ENCODE measurements at regions not wholly inside any gene's neighbourhood (a gene's known extent, or its start where the extent isn't known, plus 50 kb on each side); places are given as distances from the start of the nearest gene placed in this dataset.
A peak's percentile ranks its signal among the peaks of the same experiment; 100 is the strongest.

DNA sequence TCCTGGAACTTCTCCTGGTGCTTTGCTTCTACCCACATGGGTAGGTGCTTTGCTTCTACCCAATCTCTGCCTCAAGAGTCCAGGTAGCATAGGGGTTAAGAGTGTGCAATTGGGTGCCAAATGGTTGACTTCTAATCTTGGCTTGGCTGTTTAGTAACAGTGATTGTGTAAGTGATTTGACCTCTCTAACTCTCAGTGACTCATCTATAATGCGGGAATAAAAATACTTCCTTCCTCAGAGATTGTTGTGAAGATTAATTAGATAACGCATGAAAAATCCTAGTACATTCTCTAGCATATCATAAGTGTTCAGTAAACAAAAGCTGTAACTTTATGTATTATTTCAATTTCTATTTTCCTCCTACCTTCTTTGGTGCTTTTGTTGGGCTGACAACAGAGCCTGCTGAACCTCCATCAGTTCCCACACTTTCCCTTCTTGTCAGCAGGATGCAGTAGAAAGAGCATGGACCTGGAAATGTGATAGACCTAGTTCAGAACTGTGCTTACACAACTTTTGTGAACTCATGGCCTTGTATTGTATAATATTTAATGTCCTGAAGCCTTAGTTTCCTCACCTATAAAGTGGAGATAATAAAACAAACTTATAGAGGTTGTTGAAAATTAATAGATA is 72.9 kb upstream of the SMIM36 start:
- DNase-seq (ENCODE audit: low read depth in 2 of 2): no peak

DNA sequence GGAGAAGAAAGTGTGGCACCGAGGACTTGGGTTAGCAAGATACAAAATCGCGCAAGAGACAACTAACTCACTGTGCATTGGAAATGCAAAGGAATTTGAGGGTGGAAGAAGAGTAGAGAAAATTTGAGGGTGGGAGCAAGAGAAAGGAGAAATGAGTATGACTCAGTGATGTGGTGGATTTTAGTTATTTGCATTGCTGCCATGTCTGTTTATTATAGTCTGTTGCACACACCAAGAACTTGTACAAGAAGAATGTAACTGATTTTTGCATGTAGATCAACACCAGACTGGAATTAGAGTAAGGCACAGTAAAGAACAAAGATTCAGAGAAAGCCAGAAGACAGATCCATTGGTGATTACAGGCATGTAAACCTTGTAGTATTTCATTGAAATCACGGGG is 71.6 kb upstream of the SMIM36 start:
- no peak for DNase-seq (ENCODE audit: low read depth in 2 of 2)

- DNase-seq (ENCODE audit: low read depth in 2 of 2): no peak
Measured at GRCh38 chr17:55580596-55581133, 69.4 kb upstream of the SMIM36 start.

- peak in 1 of 2 donors; percentile 3 for DNase-seq (ENCODE audit: low read depth in 2 of 2)
Measured at GRCh38 chr17:55577687-55578086, 66.4 kb upstream of the SMIM36 start.

GRCh38 chr17:55576996-55577586 is 65.8 kb upstream of the SMIM36 start:
- DNase-seq (ENCODE audit: low read depth in 2 of 2): peak; percentile 4 to 5

- DNase-seq (ENCODE audit: low read depth in 2 of 2): no peak
Measured at GRCh38 chr17:55576237-55576995, 65.2 kb upstream of the SMIM36 start.

DNA sequence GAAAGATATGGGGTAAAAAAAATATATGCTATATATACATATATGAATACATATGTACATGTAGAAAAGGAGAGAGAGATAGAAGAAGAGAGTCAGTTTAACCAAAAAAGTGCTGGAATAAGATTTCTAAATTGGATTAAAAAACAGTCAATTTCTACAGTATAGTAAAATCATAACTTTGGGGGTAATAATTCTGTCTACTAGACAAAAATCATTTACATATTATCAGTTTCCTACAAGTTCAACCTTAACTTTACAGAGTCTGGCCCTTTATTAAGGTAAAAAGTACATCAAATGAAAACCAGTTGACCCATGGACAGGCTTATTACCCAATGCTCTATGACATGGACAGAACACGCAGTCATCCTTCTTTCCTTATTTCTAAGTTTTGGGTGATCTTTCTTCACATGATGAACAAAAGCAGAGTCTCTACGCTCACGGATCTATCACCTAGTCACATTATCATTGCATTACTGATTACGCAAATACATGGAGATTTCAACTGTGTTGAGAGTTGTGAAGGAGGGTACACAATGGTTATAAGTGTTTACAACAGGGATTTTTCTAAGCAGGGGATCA is 63.9 kb upstream of the SMIM36 start:
- no peak for DNase-seq (ENCODE audit: low read depth in 2 of 2)

DNA sequence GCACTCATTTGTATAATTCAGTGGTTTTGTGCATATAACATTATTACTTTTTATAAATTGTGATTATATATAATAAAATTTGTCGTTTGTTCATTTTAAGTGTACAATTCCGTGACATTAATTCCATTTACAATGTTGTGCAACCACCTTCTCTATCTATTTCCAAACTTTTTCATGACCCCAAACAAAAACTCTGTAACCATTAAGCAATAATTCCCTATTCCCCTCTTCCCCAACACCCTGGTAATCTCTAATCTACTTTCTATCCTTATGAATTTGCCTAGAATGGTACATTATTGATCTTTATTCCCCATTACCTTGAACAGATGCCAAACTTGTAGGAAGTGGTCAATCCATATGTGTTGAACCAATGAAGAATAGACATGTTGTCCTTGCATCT is 61.3 kb upstream of the SMIM36 start:
- DNase-seq (ENCODE audit: low read depth in 2 of 2): no peak

GRCh38 chr17:55572139-55572538 is 60.9 kb upstream of the SMIM36 start:
- no peak for DNase-seq (ENCODE audit: low read depth in 2 of 2)

DNA sequence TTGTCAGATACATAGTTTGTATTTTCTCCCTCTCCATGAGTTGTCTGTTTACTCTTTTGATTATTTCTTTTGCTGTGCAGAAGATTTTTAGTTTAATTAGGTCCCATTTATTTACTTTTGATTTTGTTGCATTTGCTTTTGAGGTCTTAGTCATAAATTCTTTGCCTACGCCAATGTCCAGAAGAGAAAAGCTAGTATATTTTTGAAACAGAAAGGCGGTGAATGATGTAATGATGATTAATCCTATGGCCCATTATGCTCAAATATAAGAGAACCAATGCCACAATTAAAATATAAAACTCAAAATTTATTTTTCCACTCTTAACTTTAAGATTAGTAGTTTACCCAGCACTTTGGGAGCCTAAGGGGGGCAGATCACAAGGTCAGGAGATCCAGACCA is 59.8 kb upstream of the SMIM36 start:
- DNase-seq (ENCODE audit: low read depth in 2 of 2): no peak

DNA sequence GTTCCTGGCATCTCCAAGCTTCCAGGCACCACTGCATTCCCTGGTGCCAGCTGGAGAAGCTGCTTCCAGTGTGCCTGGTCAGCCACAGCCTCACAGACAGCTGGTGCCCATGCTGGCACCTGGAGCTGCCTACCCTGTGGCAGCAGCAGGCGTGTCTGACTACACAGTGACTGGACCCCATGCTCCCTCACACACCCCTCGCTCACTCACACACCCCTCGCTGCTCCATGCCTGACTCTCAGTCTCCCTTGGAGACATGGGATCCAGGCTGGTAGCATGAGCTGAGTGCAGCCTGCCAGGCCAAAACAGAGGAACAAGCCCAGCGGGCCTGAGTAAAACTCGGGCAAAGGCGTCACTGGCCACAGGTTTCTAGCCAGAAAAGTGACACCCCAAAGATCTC is 59.1 kb upstream of the SMIM36 start:
- DNase-seq (ENCODE audit: low read depth in 2 of 2): no peak

GRCh38 chr17:55567240-55568214 is 56.3 kb upstream of the SMIM36 start:
- no peak for DNase-seq (ENCODE audit: low read depth in 2 of 2)

DNA sequence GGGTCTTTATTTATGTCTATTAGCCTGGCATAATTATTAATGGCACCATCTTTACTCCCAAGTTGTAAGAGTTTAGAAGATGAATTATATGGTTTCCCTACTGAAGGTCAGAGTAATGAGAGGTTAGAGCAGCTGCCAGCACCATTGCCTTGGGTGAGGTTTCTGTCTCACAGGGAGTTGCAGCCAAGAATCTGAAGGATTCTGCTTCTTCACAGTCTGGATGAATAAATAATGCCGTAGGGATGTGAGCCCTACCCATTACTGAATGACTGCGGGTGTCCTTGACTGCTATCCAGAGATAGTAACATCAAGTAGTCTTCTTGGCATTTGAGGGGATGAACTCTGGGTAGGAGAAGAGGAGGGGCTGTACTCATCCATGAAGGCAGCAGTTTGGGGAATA is 52.8 kb upstream of the SMIM36 start:
- DNase-seq (ENCODE audit: low read depth in 2 of 2): no peak

DNA sequence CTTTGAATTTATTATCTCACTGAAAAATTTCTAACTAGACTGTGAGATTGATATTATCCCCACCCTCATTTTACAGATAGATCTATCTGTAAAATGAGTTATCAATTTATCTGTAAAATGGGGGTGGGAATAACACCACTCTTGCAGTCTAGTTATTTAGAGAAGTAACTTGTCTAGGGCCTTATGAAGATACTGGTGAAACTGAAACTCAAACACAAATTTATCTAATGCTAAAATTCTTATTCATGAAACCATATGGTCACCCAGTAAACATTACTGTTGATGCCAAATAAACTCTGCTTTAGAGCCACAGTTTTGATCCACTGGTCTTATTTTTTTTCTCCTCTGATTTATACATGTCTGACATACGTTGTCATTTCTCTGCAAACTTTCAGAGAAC is 52.1 kb upstream of the SMIM36 start:
- no peak for DNase-seq (ENCODE audit: low read depth in 2 of 2)

DNA sequence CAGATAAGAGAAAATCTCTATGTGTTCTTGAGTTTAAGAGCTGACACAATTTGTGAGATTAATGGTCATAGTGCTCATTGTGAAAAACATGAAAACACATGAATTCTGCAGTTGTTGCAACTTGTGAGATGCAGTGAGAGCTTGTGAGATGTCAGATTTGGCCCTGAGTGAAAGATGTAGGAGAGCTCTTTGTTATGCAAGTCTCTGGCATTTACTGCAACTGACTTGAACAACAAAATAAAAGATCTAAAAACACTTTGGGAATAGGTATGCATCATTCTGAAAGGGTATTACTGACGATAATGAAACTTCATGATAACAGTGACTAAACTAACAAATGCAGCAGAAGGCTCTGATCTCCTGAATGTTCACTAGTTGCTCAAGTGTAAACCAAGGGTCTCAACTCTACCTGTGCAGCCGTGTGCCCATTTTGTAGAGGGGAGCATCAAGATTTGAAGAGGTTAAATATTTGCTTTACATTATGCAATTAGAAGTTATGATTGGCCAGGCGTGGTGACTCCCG is 50.8 kb upstream of the SMIM36 start:
- no peak for DNase-seq (ENCODE audit: low read depth in 2 of 2)

DNA sequence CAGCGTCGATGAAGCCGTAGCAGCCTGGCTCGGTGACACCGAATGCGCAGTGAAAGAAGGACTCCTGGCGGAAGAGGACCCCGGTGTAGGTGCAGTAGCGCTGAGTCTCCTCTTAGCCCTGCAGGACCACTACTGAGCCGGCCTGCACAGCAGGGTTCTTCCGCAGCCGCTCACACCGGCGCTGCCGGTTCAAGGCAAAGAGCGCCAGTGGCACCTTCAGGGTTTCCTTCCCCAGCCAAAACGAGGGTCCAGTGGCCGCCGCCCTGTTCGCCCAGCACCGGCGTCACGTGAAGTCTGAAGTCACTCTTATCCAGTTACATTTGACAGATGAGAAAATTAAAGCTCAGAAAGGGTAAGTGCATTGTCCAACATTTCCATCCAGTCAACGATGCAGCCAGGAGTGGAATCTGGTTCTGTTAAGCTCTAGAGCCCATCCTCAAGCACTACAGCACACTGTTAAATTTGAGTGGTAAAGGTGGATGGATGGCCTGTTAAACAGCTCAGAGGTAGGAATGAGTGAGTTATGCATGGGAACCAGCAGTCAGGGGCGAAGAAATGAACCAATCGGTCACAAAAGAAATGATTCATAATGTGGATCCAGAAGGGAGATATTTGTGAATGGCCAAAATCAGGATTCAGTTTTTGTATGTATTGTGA is 50.2 kb upstream of the SMIM36 start:
- DNase-seq (ENCODE audit: low read depth in 2 of 2): no peak
